ENCODE measurements at regions not wholly inside any gene's neighbourhood (a gene's known extent, or its start where the extent isn't known, plus 50 kb on each side); places are given as distances from the start of the nearest gene placed in this dataset.
"Not testable (repeated sequence)": the region's sequence is repeated elsewhere in the genome, so short reads cannot be mapped to it uniquely, and the experiment has no call there.

GRCh38 chr1:120267894-120268551 lies 91.7 kb upstream of the SEC22B start:
- H3K27me3 Mint-ChIP-seq; H3K36me3 Mint-ChIP-seq (ENCODE audit: low read depth); H3K4me1 Mint-ChIP-seq (ENCODE audit: low read depth); H3K27ac Mint-ChIP-seq; H3K9me3 Mint-ChIP-seq; H3K4me3 Mint-ChIP-seq; intact Hi-C loops (cut with micrococcal nuclease): not testable (repeated sequence)

GRCh38 chr1:120264564-120264963 lies 88.2 kb upstream of the SEC22B start:
- H3K4me1 Mint-ChIP-seq (ENCODE audit: low read depth); H3K9me3 Mint-ChIP-seq; H3K4me3 Mint-ChIP-seq; H3K27ac Mint-ChIP-seq; H3K27me3 Mint-ChIP-seq; intact Hi-C loops (cut with micrococcal nuclease); H3K36me3 Mint-ChIP-seq (ENCODE audit: low read depth): not testable (repeated sequence)

DNA sequence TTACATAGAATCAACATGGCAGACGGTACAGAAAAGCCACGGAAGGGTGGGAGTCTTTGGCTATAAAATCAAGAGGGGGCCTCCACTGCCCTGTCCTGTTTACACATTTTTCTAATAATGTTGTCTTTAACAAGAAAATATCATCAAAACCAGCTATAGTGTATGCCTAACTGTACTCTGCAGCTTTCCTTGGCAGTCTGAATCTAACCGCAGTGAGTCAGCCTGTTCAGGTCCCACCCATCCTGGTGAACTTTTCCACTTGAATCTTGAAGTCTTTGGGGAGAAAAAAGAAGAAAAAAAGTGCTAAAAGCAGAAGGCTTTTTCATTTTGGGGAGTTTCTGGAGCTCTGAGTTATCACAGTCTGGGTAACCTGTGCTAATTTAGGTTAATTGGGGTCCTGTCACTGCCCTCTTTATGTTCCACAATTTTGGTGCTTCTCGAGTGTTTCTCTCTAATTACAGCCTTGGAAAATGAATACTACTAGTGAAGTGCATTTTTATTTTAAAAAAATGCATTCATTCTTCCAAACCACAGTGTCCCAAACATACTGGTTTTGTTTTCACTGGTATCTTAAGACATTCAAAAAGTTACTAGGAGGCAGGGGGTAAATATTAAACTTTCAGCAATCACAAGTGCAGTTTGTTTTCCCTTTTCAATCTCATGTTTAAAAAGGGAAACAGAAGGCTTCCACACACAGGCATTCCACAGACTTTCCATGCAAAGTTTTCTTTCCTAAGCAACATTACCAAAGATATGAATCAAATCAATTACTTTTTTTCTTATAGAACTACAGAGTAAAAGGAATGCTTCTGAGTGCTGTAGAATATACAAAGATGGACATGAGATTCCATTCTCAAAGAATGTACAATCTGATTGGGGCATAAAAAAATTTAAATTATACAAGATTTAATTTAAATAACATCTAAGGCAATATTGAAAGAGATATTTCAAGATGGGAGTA lies 86.8 kb upstream of the SEC22B start:
- H3K4me3 Mint-ChIP-seq; intact Hi-C loops (cut with micrococcal nuclease); H3K9me3 Mint-ChIP-seq; H3K27ac Mint-ChIP-seq; H3K4me1 Mint-ChIP-seq (ENCODE audit: low read depth); H3K27me3 Mint-ChIP-seq; H3K36me3 Mint-ChIP-seq (ENCODE audit: low read depth): not testable (repeated sequence)

GRCh38 chr1:120257778-120258105 lies 81.4 kb upstream of the SEC22B start:
- H3K27me3 Mint-ChIP-seq; H3K4me1 Mint-ChIP-seq (ENCODE audit: low read depth): not testable (repeated sequence)

GRCh38 chr1:120257064-120257777 lies 80.9 kb upstream of the SEC22B start:
- H3K9me3 Mint-ChIP-seq; intact Hi-C loops (cut with micrococcal nuclease); H3K27ac Mint-ChIP-seq; H3K4me1 Mint-ChIP-seq (ENCODE audit: low read depth); H3K27me3 Mint-ChIP-seq; H3K4me3 Mint-ChIP-seq; H3K36me3 Mint-ChIP-seq (ENCODE audit: low read depth): not testable (repeated sequence)

More at GRCh38 chr1:120257778-120258105, 81.4 kb upstream of the SEC22B start:
- intact Hi-C loops (cut with micrococcal nuclease); H3K27ac Mint-ChIP-seq; H3K9me3 Mint-ChIP-seq; H3K4me3 Mint-ChIP-seq; H3K36me3 Mint-ChIP-seq (ENCODE audit: low read depth): not testable (repeated sequence)

- H3K4me1 Mint-ChIP-seq (ENCODE audit: low read depth); H3K27ac Mint-ChIP-seq; H3K9me3 Mint-ChIP-seq; H3K36me3 Mint-ChIP-seq (ENCODE audit: low read depth); H3K27me3 Mint-ChIP-seq; intact Hi-C loops (cut with micrococcal nuclease); H3K4me3 Mint-ChIP-seq: not testable (repeated sequence)
These were observed 74.4 kb upstream of the SEC22B start for GRCh38 chr1:120250756-120251155.

DNA sequence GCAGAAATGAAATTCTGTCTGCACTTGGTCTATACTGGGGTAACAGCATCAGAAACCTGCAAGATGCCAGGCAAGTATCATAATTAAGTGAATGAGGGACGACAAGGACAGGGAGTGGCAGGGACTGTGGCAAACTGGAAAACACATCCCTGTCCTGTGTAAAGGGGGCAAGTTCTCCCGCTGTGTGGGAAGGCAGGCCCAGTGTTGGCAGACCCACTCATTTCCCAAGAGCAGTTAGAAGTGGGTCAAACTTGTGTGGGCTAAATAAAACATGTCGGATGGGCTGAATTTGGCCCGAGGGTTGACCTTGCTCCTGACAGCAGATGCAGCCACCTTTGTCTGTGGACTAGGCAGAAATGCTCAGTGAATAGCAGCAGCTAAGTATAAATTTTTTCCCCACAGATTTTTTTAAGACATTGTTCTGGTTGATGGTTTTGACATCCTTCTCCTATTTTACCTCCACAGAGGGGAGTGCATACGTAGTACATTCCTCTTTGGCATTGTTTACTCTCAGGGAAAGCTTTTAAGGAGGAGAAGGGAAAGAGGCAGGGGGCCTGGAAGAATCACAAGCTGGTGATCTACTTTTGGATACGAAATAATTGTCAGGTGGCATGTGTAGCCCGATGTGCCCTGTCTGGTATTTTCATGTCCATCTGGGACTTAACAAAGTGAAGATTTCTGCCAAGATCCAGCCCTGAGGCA lies 72.6 kb upstream of the SEC22B start:
- H3K27ac Mint-ChIP-seq; H3K9me3 Mint-ChIP-seq; H3K4me3 Mint-ChIP-seq; H3K36me3 Mint-ChIP-seq (ENCODE audit: low read depth); intact Hi-C loops (cut with micrococcal nuclease); H3K27me3 Mint-ChIP-seq; H3K4me1 Mint-ChIP-seq (ENCODE audit: low read depth): not testable (repeated sequence)

- H3K27me3 Mint-ChIP-seq; H3K36me3 Mint-ChIP-seq (ENCODE audit: low read depth); H3K9me3 Mint-ChIP-seq; H3K4me3 Mint-ChIP-seq; H3K4me1 Mint-ChIP-seq (ENCODE audit: low read depth); intact Hi-C loops (cut with micrococcal nuclease); H3K27ac Mint-ChIP-seq: not testable (repeated sequence)
These were observed 71.9 kb upstream of the SEC22B start for GRCh38 chr1:120248203-120248602.

GRCh38 chr1:120243867-120244266 lies 67.5 kb upstream of the SEC22B start:
- H3K27me3 Mint-ChIP-seq; H3K4me3 Mint-ChIP-seq; H3K4me1 Mint-ChIP-seq (ENCODE audit: low read depth); H3K9me3 Mint-ChIP-seq; H3K27ac Mint-ChIP-seq; intact Hi-C loops (cut with micrococcal nuclease); H3K36me3 Mint-ChIP-seq (ENCODE audit: low read depth): not testable (repeated sequence)

DNA sequence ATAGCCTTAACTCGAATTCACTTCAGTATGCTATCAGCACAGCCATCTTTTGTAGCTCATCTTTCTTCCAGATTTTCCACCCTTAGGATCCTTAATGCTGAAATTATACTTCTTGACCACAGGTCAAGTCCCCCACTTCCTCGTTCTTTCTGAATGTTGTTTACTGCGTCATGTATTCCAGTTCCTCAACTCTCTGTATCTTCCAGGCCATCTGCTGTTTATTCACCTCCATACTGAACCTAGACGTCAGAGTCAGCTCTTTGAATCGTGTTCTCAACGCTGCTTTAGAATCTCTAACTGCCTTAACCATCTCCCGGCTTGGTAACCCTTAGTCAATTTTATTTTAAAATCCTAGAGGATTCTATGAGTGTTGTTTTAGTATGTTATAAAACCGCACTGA lies 66.3 kb upstream of the SEC22B start:
- H3K27me3 Mint-ChIP-seq, H3K27ac Mint-ChIP-seq: not testable (repeated sequence)

DNA sequence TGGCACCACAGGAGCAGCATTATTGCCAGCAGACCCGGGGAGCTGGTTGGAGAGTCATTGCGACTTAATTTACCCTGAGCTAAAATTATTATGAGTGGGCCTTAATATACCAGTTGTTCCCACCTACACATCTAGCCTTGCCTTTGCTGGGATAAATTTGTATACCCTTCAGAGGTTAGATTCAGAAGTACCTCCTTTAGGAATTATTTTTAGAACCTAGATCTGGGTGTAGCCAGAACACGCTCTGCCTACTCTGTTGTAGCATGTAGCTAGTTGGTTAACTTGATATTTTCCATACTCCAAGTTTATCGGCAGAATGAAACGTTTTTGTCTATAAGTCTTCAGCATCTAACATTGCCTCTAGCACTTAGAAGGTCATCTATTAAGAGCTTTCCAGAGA lies 65.5 kb upstream of the SEC22B start:
- H3K4me1 Mint-ChIP-seq (ENCODE audit: low read depth); H3K4me3 Mint-ChIP-seq; intact Hi-C loops (cut with micrococcal nuclease); H3K27me3 Mint-ChIP-seq; H3K36me3 Mint-ChIP-seq (ENCODE audit: low read depth); H3K27ac Mint-ChIP-seq; H3K9me3 Mint-ChIP-seq: not testable (repeated sequence)

More for the DNA sequence above, 66.3 kb upstream of the SEC22B start:
- H3K4me1 Mint-ChIP-seq (ENCODE audit: low read depth); intact Hi-C loops (cut with micrococcal nuclease); H3K9me3 Mint-ChIP-seq; H3K36me3 Mint-ChIP-seq (ENCODE audit: low read depth); H3K4me3 Mint-ChIP-seq: not testable (repeated sequence)

GRCh38 chr1:120240181-120240580 lies 63.9 kb upstream of the SEC22B start:
- intact Hi-C loops (cut with micrococcal nuclease); H3K27ac Mint-ChIP-seq; H3K4me1 Mint-ChIP-seq (ENCODE audit: low read depth); H3K36me3 Mint-ChIP-seq (ENCODE audit: low read depth); H3K27me3 Mint-ChIP-seq; H3K9me3 Mint-ChIP-seq; H3K4me3 Mint-ChIP-seq: not testable (repeated sequence)

- H3K27ac Mint-ChIP-seq; H3K4me3 Mint-ChIP-seq; intact Hi-C loops (cut with micrococcal nuclease); H3K36me3 Mint-ChIP-seq (ENCODE audit: low read depth); H3K4me1 Mint-ChIP-seq (ENCODE audit: low read depth); H3K9me3 Mint-ChIP-seq; H3K27me3 Mint-ChIP-seq: not testable (repeated sequence)
These were observed 63.0 kb upstream of the SEC22B start for GRCh38 chr1:120239351-120239750.

GRCh38 chr1:120238867-120239266 lies 62.5 kb upstream of the SEC22B start:
- H3K27ac Mint-ChIP-seq; H3K9me3 Mint-ChIP-seq; H3K4me1 Mint-ChIP-seq (ENCODE audit: low read depth); H3K27me3 Mint-ChIP-seq; H3K4me3 Mint-ChIP-seq; H3K36me3 Mint-ChIP-seq (ENCODE audit: low read depth); intact Hi-C loops (cut with micrococcal nuclease): not testable (repeated sequence)

All from dendritic cell treated with granulocyte-macrophage colony-stimulating factor and Interleukin-4, amounts not matched to agents 40 ng/mL and 50 ng/mL, for 4 days (primary cell).